CD4-positive, alpha-beta T cell treated with Interferon gamma for 1 hour (primary cell): ENCODE measurements at regions not wholly inside any gene's neighbourhood (a gene's known extent, or its start where the extent isn't known, plus 50 kb on each side); places are given as distances from the start of the nearest gene placed in this dataset.
"Not testable (repeated sequence)": the region's sequence is repeated elsewhere in the genome, so short reads cannot be mapped to it uniquely, and the experiment has no call there.

Experiments used
- DNase-seq: peaks from one replicate; pipeline ENCODE4 v3.0.0-alpha.2; 2020

- DNase-seq = no peak
These were observed 59.2 kb downstream of the IL12A start for GRCh38 chr3:160047876-160048275.

- no peak for DNase-seq
These were observed 60.4 kb downstream of the IL12A start for GRCh38 chr3:160049038-160049437.

- no peak for DNase-seq
These were observed 60.9 kb downstream of the IL12A start for GRCh38 chr3:160049565-160049964.

- DNase-seq = no peak
These were observed 61.4 kb downstream of the IL12A start for GRCh38 chr3:160049988-160050387.

- DNase-seq = no peak
These were observed 63.9 kb downstream of the IL12A start for GRCh38 chr3:160052385-160053047.

GRCh38 chr3:160053048-160053391 lies 64.4 kb downstream of the IL12A start:
- DNase-seq = no peak

GRCh38 chr3:160054862-160055261 lies 66.2 kb downstream of the IL12A start:
- not testable (repeated sequence) for DNase-seq

GRCh38 chr3:160055659-160056058 lies 67.0 kb downstream of the IL12A start:
- no peak for DNase-seq

GRCh38 chr3:160057331-160057730 lies 68.7 kb downstream of the IL12A start:
- no peak for DNase-seq

GRCh38 chr3:160060409-160061027 lies 71.9 kb downstream of the IL12A start:
- no peak for DNase-seq

GRCh38 chr3:160061525-160061924 lies 72.9 kb downstream of the IL12A start:
- DNase-seq = no peak

GRCh38 chr3:160065282-160065681 lies 76.6 kb downstream of the IL12A start:
- DNase-seq = no peak

GRCh38 chr3:160065786-160066185 lies 77.2 kb downstream of the IL12A start:
- DNase-seq = no peak

- DNase-seq = no peak
These were observed 81.4 kb downstream of the IL12A start for GRCh38 chr3:160069986-160070385.

- DNase-seq = no peak
These were observed 87.9 kb downstream of the IL12A start for GRCh38 chr3:160076519-160076918.

GRCh38 chr3:160078533-160078932 lies 89.9 kb downstream of the IL12A start:
- no peak for DNase-seq

- DNase-seq = no peak
These were observed 93.4 kb downstream of the IL12A start for GRCh38 chr3:160081958-160082533.

- no peak for DNase-seq
These were observed 96.4 kb downstream of the IL12A start for GRCh38 chr3:160084998-160085397.

- no peak for DNase-seq
These were observed 100.0 kb downstream of the IL12A start for GRCh38 chr3:160088492-160089137.

- no peak for DNase-seq
These were observed 102.0 kb downstream of the IL12A start for GRCh38 chr3:160090653-160091052.

- DNase-seq = no peak
These were observed 102.8 kb downstream of the IL12A start for GRCh38 chr3:160091441-160091840.

GRCh38 chr3:160092760-160093159 lies 104.1 kb downstream of the IL12A start:
- DNase-seq = no peak

GRCh38 chr3:160094562-160094961 lies 105.9 kb downstream of the IL12A start:
- no peak for DNase-seq

- no peak for DNase-seq
These were observed 108.8 kb downstream of the IL12A start for GRCh38 chr3:160097478-160097877.
